ENCODE measurements at regions not wholly inside any gene's neighbourhood (a gene's known extent, or its start where the extent isn't known, plus 50 kb on each side); places are given as distances from the start of the nearest gene placed in this dataset.

DNA sequence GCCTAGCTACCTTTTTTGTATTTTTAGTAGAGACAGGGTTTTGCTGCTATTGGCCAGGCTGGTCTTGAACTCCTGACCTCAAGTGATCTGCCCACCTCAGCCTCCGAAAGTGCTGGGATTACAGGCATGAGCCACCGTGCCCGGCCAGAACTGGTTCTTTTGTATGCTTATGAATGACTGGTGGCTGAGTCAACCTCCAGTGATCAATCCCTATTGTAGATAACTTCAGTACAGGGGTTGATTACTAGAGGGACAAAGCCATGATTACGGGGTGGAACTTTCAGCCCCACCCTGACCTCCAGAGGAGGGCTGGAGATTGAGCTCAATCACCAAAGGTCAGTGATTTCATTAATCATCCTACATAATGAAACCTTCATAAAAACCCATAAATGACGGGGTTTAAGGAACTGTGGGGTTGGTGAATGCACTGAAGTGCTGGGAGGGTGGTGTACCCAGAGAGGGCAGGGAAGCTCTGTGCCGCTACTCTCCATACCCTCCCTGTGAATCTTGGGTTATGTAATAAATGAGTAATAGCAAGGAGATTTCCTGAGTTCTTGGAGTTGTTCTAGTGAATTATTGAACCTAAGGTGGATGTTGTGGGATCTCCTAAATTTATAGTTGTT, 281.8 kb upstream of the CXCR4 start:
- no peak for DNase-seq

DNA sequence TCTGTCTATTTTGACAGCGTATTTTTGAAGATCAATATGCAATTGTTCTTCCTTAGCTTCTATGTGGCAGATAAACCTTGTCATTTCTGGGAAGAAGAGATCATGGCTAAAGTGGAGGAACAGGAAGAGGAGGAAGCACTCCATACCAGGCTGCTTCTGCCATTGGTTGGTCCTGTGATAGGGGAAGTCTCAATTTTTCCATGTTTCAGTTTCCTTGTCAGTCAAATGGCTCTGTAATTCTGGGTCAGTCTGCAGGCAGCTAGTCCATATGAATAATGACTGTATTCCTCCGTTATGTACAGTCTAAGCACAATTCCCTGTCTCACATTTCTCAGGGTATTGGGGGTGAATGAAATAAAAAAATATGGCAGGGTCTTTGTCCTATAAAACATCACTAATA, 277.6 kb upstream of the CXCR4 start:
- no peak for DNase-seq

DNA sequence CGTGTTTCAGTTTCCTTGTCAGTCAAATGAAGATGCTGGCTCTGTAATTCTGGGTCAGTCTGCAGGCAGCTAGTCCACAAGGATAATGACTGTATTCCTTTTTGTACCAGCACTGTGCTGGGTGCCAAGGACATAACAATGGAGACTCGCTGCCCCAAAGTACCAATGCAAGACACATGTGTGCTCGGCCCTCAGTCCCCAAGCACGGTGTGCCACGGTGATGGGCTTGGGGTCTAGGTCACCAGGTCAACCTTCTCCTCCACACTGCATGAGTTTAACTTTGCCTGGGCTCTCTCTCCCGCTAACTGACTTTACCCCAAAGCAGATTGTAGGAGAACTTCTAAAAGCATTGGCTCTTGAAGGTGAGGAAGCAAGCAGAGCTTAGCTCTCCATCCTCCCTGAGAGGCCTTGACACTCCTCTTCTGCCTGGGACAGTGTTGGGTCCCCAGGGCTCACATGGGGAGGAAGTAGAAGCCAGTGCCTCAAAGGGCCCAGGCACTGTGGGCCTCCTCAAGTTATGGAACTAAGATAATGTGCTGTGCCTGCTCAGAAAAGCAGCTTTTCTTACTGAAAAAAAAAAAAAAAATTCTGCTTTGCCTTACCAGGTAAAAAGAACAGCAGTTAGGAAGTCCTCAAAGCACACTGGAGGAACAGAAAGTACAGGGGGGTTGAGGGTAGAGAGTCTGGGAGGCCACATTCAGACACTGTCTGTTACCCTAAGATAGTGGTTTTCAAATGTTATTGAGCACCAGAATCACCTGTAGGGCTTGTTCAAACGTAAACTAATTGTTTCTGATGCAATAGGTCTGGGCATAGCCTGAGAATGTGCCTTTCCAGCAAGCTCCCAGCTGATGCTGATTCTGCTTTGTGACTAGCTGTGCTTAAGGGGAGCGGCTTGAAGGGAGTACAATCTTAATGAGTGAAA, 276.4 kb upstream of the CXCR4 start:
- no peak for DNase-seq

DNA sequence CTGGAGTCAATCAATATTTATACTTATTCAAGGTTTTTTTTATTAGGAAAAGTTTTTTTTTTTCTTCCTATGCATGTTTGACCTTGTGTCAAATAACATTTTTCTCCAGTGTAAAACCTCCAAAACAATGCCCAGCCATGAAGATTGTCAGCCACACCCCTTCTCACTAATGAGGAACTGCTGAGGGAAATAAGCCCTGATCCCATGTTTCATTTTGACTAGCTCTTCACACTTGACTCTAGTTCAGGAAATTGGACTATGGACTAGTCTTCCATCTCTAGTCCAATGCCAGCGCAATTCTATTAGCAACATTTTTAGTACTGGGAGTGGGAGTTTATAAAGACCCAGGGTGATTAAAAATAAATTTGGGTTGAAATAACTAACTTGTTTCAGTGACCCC, 275.6 kb upstream of the CXCR4 start:
- DNase-seq, result no peak

DNA sequence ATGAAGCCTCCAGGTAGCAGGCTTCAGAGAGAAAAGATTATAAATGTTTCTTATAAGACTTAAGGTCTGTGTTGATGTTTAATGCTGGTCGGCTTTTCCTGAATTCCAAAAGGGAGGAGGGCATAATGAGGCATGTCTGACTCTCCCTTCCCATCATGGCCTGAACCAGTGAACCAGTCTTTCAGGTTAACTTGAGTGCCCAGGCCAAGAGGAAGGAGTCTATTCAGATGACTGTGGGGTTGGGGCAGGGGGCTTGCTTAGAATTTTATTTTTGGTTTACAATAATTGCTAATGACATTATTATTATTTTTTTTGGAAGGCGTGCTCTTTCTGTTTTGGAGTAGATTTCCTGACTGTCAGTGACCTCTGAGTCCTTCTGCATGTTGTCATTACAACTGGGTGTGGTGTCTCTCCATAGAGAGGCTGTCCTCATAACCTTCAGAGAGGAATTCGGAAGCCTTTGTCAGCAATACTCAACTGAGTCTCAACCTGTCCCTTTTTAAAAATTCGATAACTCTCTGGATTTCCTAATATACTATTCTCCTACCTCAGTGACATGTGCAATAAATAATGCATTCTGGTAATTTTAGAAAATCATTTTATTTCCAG, 275.1 kb upstream of the CXCR4 start:
- no peak for DNase-seq

DNA sequence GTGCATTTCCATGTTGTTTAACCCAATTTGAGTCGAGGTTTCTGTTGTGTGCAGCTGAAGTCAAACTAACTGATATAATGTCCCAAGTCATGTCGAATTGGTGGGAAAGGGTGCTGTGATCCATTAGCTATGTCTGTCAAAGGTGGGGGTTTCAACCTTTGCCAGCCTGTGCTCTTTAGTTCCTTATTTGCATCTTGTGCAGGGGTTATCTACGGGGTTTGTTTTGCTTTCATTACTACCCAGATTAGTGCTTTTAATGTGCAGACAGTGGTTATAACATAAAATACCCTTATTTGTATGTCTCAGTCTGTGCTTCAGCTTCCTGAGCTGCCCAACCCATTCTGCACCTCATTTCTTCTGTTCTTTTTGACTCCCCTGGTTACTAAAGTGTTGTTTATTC, 271.9 kb upstream of the CXCR4 start:
- DNase-seq, result no peak

DNA sequence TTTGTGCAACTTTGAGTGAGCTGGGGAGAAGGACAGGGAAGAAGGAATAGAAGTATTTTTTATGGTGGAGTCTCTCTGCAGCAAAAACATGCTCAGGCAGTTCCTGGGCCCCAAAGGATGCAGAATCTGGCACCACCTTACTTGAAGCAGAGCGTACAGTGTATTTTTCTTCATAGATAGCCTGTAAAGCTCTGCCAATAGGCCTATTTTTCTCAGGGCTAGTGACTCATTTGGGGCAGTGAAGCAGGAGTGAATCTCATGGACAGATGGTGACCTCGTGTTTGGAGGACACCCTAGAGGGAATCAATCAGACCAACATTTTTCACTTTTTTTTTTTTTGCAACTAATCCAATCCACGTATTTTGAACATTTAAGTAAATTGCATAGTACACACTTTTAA, 268.1 kb upstream of the CXCR4 start:
- DNase-seq, result no peak

DNA sequence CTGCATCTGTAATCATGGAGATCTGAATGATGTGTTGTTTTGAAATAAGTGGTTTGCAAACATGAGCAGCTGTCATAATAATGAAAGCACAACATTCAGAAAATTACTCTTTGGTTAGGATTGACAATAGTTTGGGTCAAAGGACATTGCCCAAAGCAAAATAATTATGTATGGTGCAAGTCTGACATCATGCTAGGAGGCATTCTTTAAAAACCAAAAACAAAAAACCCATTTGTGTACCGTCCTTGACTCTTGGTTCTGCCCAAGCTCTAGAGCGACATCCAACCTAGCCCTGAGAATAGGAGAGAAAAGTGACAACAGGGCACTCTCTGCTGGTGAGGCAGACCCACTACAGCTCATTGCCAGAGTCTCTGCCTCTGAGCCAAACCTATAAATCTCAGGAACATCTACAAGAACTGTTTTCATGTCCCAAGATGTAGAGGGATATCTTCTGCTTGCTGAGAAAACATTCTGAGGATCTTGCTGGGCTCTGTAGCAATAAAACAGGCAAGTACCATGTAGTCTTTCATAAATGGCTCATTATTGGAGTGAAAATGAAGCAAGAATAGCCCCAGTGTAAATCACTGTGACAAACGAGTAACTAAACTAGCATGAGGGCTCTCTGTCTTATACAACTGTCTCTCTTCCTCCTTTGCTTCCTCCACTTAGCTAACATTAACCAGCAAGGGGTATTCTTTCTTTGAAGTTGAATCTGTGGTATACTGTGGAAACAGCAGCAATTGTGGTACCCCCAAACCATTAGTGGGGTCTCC, 266.8 kb upstream of the CXCR4 start:
- peak; percentile 53 for DNase-seq

DNA sequence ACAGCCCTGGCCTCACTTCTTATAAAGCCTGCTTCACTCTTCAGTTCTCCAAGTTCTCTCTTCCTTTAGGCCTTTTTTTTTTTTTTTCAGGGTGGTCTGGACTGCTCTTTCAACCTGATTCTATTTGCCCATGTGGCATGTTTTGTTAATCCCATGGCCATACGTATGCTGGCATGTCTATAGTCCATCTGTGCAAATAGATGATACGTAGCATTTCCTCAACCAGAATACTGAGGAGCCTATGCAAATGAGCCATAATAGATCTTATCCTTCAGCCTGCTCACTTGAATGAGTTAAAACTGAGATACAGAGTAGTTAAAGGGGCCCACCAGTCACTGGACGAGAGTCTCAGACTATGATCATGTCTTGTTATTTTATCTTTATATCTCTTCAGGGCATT, 265.2 kb upstream of the CXCR4 start:
- DNase-seq, result no peak

DNA sequence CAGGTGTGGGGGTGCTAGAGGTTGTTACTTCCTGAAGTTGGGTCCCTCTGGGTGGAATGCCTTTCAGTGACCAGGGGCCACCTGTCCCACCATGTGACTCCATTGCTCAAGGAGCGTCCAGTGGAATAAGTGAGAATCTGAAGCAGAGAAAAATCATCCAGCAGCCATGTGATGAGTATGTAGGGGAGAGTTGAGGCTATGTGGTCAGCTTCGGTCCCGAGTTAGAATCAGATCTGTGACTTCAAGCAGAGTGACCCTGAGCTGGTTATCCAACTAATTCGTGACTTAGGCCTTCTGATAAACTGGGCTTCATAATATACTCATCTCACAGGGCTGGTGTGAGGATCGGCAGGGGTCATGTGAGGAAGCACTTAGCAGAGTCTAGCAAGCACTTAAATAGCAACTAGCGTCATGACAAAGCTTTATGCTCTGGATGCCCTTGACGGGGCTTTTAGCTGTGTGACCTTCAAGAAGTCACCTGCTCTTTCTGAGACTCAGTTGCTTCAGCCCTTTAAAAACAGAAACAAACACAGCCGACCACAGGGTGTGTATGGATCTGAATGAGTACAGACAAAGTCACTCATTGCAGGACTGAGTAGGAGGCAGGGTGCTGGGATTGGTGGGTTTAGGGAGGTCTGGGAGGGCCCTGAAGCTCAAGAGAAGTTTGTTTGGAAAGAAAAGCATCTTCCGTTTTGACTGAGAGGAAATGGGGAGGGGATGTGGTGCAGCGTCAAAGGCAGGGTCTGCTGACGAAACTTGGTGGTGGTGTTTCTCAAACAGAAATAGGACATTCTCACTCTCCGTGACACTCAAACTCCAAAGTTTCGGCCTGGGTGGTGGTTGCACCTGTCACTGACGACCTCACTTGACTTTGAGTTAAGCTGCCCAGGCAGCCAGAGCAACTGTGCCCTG, 264.0 kb upstream of the CXCR4 start:
- DNase-seq, result peak; percentile 58

DNA sequence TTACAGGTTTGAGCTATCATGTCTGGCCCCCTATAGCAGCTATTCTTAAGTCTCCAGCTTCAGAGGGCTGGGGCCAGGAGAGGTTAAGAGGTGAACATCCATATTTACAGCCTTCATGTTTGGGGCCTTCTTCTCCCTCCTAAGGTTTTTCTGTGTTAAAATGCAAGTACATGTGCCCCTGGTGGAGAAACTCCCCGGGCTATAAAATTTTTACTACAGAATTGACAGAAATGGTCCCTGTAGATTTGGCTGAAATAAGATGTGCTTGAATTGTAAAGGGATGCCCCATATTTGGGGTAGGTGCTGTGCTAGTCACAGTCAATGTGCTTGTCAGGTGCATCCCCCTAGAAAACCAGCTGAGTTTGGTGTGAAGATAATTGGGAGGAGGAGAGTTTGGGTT, 263.3 kb upstream of the CXCR4 start:
- DNase-seq, result no peak

DNA sequence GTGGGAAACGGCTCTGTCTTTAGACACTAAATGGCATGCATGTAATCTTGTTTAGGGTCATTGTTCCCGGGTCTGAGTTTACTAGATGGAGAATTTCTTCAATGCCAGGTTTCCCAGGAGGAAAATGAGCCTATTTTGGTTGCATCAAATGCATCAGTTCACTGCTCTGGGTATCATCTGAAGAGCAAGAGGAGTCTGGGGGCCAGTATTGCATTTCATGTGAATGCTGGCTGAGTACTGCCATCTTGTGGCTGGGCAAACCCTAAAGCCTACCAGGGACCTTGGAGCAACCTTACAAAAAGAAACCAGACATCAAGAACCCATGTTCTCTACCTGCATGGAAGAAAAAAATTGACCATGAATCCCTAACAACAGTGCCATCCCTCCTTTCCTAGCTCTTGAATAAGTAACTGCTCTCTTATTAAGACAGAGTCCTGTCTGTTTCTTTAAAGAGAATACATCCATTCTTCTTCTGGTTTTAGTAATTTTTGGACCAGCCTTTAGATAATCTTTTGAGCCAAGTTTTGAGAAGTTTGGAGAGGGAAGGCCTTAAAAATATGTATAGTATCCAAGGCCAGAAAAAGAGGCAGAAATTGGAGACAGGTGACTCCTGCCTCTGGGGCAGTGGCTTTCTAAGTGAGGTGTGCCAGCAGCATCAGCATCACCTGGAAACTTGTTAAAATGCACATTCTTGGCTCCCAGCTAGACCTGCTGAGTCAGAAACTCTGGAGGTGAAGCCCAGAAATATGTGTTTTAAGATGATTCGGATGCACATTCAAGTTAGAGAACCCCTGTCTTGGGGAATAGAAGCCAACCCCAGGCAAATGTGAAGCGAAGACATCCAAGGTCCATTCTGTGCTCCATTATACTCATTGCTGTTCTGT, 261.0 kb upstream of the CXCR4 start:
- peak; percentile 66 for DNase-seq

DNA sequence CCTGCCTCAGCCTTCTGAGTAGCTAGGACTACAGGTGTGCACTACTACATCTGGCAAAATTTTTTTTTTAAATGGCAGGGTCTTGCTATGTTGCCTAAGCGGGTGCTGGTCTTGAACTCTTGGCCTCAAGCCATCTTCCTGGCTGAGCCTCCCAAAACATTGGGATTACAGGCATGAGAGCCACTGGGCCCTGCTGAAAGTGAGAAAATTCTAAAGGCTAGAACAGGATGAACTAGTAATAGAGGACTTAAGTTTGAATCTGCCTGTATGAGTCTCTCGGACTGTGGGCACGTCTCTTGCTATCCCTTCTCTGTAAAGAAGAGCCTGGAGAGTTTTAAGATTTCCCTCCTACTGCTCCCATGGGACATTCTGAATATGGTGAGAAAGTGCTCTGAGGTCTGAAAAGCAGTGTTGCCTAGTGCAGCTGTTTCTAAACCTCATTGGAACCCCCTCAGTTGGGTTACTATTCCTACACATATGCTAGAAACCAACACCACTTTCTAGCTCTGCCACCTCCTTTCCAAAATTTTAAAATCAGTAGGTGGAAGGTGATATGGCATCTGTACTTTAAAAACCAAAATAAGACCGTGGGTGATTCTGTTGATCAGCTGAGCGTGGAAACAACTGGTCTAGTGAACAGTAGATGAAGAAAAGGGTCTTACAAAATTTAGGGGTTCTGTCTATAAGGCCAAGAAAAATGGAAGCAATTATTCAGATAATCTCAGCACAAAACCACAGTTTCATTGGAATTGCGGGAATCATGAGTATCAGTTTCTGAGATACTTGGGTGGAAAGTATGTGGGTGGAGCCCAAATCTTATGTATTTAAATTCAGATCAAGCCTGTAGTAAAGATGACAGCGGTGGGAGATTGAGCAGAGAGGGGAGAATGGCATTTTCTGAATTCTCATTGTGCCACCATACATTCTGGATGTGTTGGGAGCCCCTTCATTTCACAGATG, 259.8 kb upstream of the CXCR4 start:
- no peak for DNase-seq

DNA sequence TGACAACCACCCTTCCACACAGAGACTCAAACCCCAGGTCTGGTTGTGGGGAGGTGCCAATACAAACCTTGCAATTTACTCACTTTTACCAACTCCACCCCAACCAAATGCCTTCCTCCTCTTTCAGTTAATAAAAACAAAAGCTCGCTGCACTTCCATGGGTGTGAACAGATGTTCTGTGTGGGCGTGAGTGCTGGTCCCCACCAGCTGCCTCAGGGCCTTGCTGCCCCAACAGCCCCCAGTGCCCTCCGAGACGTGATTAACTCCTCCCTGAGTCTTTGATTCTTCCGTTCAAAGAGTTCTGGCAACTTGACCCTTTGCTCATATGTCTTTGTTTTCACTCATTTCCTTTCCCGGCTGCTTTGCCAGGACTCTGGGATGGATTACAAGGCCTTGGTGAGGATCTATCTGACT, 258.9 kb upstream of the CXCR4 start:
- DNase-seq, result no peak

DNA sequence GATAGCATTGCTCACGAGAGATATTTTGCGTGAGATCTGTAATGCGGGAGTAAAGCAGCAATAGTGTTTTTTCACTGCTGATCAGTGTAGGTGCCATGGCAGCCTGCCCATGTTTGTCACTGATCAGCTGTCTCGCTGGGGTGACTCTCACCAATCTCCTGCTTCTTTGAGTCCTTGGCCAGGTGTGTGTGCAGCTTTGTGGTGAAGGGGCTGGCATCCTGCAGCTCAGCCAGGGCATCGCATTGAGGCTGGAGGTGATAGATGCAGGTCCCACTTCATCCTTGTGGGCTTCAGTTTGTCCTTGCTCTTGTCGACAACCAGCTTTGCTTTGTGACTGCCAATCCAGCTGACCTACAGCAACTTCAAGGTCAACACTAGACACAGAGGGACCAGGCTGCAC, 258.3 kb upstream of the CXCR4 start:
- no peak for DNase-seq

DNA sequence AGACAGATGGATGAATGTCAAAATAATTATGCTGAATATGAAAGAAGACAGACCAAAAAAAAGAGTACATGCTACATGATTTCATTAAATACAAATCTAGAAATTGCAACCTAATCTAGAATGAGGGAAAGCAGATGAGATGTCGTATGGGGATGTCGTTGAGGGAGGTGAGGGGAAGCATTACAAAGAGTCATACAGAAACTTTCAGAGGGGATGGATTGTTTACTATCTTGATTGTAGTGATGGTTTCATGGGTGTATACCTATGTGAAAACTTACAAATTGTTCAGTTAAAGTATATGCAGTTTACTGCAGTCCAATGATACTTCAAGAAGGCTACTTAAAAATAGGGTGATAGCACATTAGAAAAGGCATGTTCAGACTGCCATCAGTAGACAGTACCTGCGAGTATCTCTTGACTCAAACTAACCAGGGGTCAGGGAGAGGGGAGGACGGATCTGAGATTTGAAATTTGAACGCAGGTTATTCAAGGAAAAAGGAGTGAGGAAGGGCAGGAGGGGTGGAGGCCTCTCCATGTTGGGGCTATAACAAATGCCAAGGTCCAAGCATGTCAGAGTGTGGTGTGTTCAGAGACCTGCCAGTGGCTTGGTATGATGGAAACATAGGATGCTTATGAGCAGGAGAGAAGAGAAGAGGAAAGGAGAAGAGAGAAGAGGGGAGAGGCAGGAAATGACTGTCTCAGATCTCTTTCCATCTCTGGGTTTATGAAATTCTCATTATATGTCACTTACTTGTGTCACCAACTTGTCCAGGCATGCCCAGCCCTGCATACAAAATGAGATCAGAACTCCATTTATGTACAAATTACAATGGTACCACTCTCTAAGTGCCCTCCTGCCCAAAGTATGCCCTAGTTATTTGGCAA, 257.3 kb upstream of the CXCR4 start:
- no peak for DNase-seq

DNA sequence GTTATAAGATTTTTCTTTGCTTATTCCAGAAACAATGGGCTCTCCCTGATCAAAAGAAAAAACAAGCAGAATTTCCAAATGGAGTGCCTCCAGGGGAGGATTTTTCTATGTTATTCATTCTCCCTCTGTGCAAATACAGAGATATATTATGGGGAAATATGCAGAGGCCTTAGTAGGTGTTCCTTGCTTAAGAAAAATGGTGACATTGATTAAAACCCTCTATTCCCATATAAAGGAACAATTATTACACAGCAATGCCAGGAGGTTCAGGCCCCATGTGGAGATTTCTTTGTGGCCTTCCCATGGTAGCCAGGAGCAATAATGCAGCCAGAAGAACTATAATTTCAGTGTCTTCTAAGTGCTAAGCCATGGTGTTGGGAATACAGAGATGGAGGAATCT, 255.9 kb upstream of the CXCR4 start:
- no peak for DNase-seq

DNA sequence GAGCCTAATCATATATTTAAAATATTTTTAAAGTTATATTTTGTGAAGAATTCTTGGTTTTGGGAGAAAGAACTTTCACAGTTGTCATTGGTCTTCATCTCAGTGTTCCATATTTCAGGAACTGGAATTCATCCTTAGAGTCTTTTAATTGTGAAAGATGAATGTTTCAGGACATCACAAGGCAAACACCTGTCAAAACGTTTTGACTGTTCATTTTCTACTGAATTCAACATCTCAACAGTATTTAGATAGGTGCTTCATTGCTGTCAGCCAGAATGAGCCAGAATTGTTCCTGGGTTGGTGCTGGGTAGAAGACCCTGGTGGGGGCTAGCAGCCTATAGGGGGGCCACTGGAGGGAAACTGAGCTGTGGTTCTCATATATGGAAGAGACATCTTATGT, 255.1 kb upstream of the CXCR4 start:
- no peak for DNase-seq

DNA sequence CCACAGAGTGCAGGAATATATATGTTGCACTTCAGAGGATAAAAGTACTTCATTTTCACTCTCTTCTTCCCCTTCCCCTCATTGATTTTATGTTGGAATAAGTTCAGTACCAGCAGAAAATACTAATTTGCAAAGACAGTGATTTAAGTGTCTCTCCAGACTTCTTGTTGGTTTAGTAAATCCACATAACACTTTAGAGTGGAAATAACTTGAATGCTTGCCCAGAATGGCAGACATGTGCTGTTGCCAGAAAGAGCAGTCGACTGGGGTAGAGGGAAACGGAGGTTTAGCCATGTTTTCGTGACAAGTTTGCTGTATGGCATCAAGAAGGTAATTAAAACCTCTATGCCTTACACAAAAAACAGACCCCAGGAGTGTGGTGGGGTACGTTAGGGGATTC, 246.0 kb upstream of the CXCR4 start:
- DNase-seq, result no peak

All from RPMI8226 (cell line).